Ectodermal cell (in vitro differentiated cells): ENCODE measurements at regions not wholly inside any gene's neighbourhood (a gene's known extent, or its start where the extent isn't known, plus 50 kb on each side); places are given as distances from the start of the nearest gene placed in this dataset.

Experiments
- H3K27ac ChIP-seq: 2 replicates; pipeline ENCODE4 v1.7.0; 2013; ENCODE audit warnings: mild to moderate bottlenecking, low read depth, low read length; ENCODE audit not compliant: insufficient read depth, poor library complexity, severe bottlenecking
- H3K27me3 ChIP-seq: 2 replicates; pipeline ENCODE4 v1.7.0; 2013; ENCODE audit warnings: mild to moderate bottlenecking, low read length; ENCODE audit not compliant: insufficient read depth, control insufficient read depth, poor library complexity, severe bottlenecking
- H3K36me3 ChIP-seq: one replicate; pipeline ENCODE4 v1.7.0; 2013; ENCODE audit warnings: low read length; ENCODE audit not compliant: control insufficient read depth, insufficient read depth
- H3K4me1 ChIP-seq: one replicate; pipeline ENCODE4 v1.7.0; 2013; ENCODE audit warnings: low read length; ENCODE audit not compliant: control insufficient read depth, insufficient read depth
- H3K4me3 ChIP-seq: 2 replicates; pipeline ENCODE4 v1.7.0; 2013; ENCODE audit warnings: low read depth, low read length, control low read depth; ENCODE audit not compliant: insufficient read depth
- H3K9me3 ChIP-seq: 2 replicates; pipeline ENCODE4 v1.7.0; 2013; ENCODE audit warnings: mild to moderate bottlenecking, low read length, moderate library complexity; ENCODE audit not compliant: control insufficient read depth
- WGBS, 2 experiments: methylation state at CpG; one replicate each; pipeline ENCODE4 v1.1.7; 2013; ENCODE audit warnings: missing lambda C conversion rate in 2 of 2; 5-methylcytosine and 5-hydroxymethylcytosine counted together

GRCh38 chr3:75983609-75984290 lies 198.4 kb upstream of the ZNF717 start:
- 98 to 100% methylated on average over 3 of the region's 3 CpGs for WGBS, 2 experiments

GRCh38 chr3:75985432-75985831 lies 200.1 kb upstream of the ZNF717 start:
- no peaks in the 10 kb centered on the region for H3K9me3 ChIP-seq
- no peaks in the 10 kb centered on the region for H3K36me3 ChIP-seq
- no peak overlapping the region for H3K4me3 ChIP-seq
- H3K27me3 ChIP-seq: no peaks in the 10 kb centered on the region
- WGBS, 2 experiments: 41 to 54% methylated on average over 2 of the region's 2 CpGs
- no peaks in the 10 kb centered on the region for H3K4me1 ChIP-seq
- H3K27ac ChIP-seq: no peak overlapping the region

More at GRCh38 chr3:75983609-75984290, 198.4 kb upstream of the ZNF717 start:
- Histone ChIP-seq H3K9me3 (no peaks in the 10 kb centered on the region), H3K27me3 (no peaks in the 10 kb centered on the region), H3K4me1 (no peaks in the 10 kb centered on the region), H3K4me3 (no peak overlapping the region), H3K36me3 (no peaks in the 10 kb centered on the region), H3K27ac (no peak overlapping the region)

- Histone ChIP-seq H3K4me3 (no peak overlapping the region), H3K27me3 (no peaks in the 10 kb centered on the region)
- WGBS, 2 experiments: 94 to 98% methylated on average over 3 of the region's 3 CpGs
Measured at GRCh38 chr3:76010252-76010651, 224.9 kb upstream of the ZNF717 start.

GRCh38 chr3:76011121-76011520 lies 225.8 kb upstream of the ZNF717 start:
- 87 to 95% methylated on average over 6 of the region's 6 CpGs for WGBS, 2 experiments
- Histone ChIP-seq H3K4me3 (no peak overlapping the region), H3K4me1 (no peaks in the 10 kb centered on the region), H3K36me3 (no peaks in the 10 kb centered on the region), H3K9me3 (no peaks in the 10 kb centered on the region), H3K27ac (no peak overlapping the region), H3K27me3 (no peaks in the 10 kb centered on the region)

More at GRCh38 chr3:76010252-76010651, 224.9 kb upstream of the ZNF717 start:
- no peak overlapping the region for H3K27ac ChIP-seq
- H3K9me3 ChIP-seq: no peaks in the 10 kb centered on the region
- H3K36me3 ChIP-seq: no peaks in the 10 kb centered on the region
- no peaks in the 10 kb centered on the region for H3K4me1 ChIP-seq

GRCh38 chr3:76015496-76015895 lies 230.1 kb upstream of the ZNF717 start:
- 93 to 96% methylated on average over 2 of the region's 2 CpGs for WGBS, 2 experiments
- Histone ChIP-seq H3K27ac (no peak overlapping the region), H3K4me3 (no peak overlapping the region), H3K4me1 (no peaks in the 10 kb centered on the region), H3K9me3 (no peaks in the 10 kb centered on the region), H3K36me3 (no peaks in the 10 kb centered on the region), H3K27me3 (no peaks in the 10 kb centered on the region)

GRCh38 chr3:76016111-76016510 lies 230.8 kb upstream of the ZNF717 start:
- Histone ChIP-seq H3K27me3 (no peaks in the 10 kb centered on the region), H3K27ac (no peak overlapping the region), H3K36me3 (no peaks in the 10 kb centered on the region), H3K4me3 (no peak overlapping the region), H3K4me1 (no peaks in the 10 kb centered on the region), H3K9me3 (no peaks in the 10 kb centered on the region)
- WGBS, 2 experiments: 94 to 95% methylated on average over 5 of the region's 6 CpGs

- Histone ChIP-seq H3K4me1 (no peaks in the 10 kb centered on the region), H3K36me3 (no peaks in the 10 kb centered on the region), H3K9me3 (no peaks in the 10 kb centered on the region), H3K4me3 (no peak overlapping the region), H3K27ac (no peak overlapping the region), H3K27me3 (no peaks in the 10 kb centered on the region)
- 77 to 90% methylated on average over 5 to 6 of the region's 6 CpGs for whole genome bisulfite sequencing, 2 experiments
Measured at GRCh38 chr3:76016769-76017439, 231.6 kb upstream of the ZNF717 start.

GRCh38 chr3:76021376-76021775 lies 236.0 kb upstream of the ZNF717 start:
- no peaks in the 10 kb centered on the region for H3K4me1 ChIP-seq
- H3K4me3 ChIP-seq: no peak overlapping the region
- WGBS, 2 experiments: 96 to 100% methylated on average over 3 to 4 of the region's 4 CpGs
- no peaks in the 10 kb centered on the region for H3K27me3 ChIP-seq
- no peak overlapping the region for H3K27ac ChIP-seq
- H3K9me3 ChIP-seq: no peaks in the 10 kb centered on the region
- H3K36me3 ChIP-seq: no peaks in the 10 kb centered on the region

GRCh38 chr3:76024640-76025039 lies 239.3 kb upstream of the ZNF717 start:
- WGBS, 2 experiments: 32 to 50% methylated on average over 1 of the region's 2 CpGs
- no peaks in the 10 kb centered on the region for H3K9me3 ChIP-seq
- no peaks in the 10 kb centered on the region for H3K36me3 ChIP-seq
- H3K27me3 ChIP-seq: no peaks in the 10 kb centered on the region
- H3K4me1 ChIP-seq: no peaks in the 10 kb centered on the region
- no peak overlapping the region for H3K27ac ChIP-seq
- H3K4me3 ChIP-seq: no peak overlapping the region

GRCh38 chr3:76025561-76025960 lies 240.2 kb upstream of the ZNF717 start:
- Histone ChIP-seq H3K27me3 (no peaks in the 10 kb centered on the region), H3K4me1 (no peaks in the 10 kb centered on the region)
- 95% methylated on average over 1 of the region's 1 CpG for WGBS, 2 experiments

More at GRCh38 chr3:76025561-76025960, 240.2 kb upstream of the ZNF717 start:
- Histone ChIP-seq H3K4me3 (no peak overlapping the region), H3K27ac (no peak overlapping the region), H3K9me3 (no peaks in the 10 kb centered on the region), H3K36me3 (no peaks in the 10 kb centered on the region)
